Thoracic aorta (tissue), 2 donors: ENCODE measurements at regions not wholly inside any gene's neighbourhood (a gene's known extent, or its start where the extent isn't known, plus 50 kb on each side); places are given as distances from the start of the nearest gene placed in this dataset.

Source experiments
- ATAC-seq: fragments of 150-250 bp; one replicate; pipeline ENCODE4 v1.8.0; 2017; ENCODE audit warnings: low read depth; ENCODE audit not compliant: insufficient number of reproducible peaks, low FRiP score
- DNase-seq: peaks from one replicate; pipeline ENCODE4 v3.0.0-alpha.2; 2020; ENCODE audit warnings: low spot score
- H3K27ac ChIP-seq, 2 donors: fragments of 200-600 bp; sonication (generic); 1 replicate in 1 of 2; 2 replicates in 1 of 2; pipeline ENCODE4 v1.5.1; 2016; ENCODE audit warnings: mild to moderate bottlenecking in 2 of 2, moderate library complexity in 2 of 2
- H3K27me3 ChIP-seq: fragments of 200-600 bp; sonication (generic); replicated peaks from 2 replicates; pipeline ENCODE4 v1.6.0; 2016; ENCODE audit warnings: mild to moderate bottlenecking; ENCODE audit not compliant: insufficient read depth
- H3K36me3 ChIP-seq: fragments of 200-600 bp; sonication (generic); one replicate; pipeline ENCODE4 v1.5.1; 2016
- H3K4me1 ChIP-seq, 2 donors: fragments of 200-600 bp; sonication (generic); 1 replicate in 1 of 2; 2 replicates in 1 of 2; pipeline versions ENCODE4 v1.5.1 to v1.6.0; 2016; ENCODE audit warnings: low read depth in 2 of 2, mild to moderate bottlenecking in 1 of 2; ENCODE audit not compliant: control insufficient read depth in 1 of 2
- H3K4me3 ChIP-seq: fragments of 200-600 bp; sonication (generic); 2 replicates; pipeline ENCODE4 v1.5.1; 2016; ENCODE audit warnings: mild to moderate bottlenecking
- H3K9me3 ChIP-seq: fragments of 200-600 bp; sonication (generic); 2 replicates; pipeline ENCODE4 v1.5.1; 2016
- TF ChIP-seq, protein P1 (sequence below): fragments of 200-600 bp; sonication (generic); IDR thresholded peaks from one replicate; pipeline ENCODE4 v1.5.1; 2019; ENCODE audit warnings: antibody characterized with exemption

DNA sequence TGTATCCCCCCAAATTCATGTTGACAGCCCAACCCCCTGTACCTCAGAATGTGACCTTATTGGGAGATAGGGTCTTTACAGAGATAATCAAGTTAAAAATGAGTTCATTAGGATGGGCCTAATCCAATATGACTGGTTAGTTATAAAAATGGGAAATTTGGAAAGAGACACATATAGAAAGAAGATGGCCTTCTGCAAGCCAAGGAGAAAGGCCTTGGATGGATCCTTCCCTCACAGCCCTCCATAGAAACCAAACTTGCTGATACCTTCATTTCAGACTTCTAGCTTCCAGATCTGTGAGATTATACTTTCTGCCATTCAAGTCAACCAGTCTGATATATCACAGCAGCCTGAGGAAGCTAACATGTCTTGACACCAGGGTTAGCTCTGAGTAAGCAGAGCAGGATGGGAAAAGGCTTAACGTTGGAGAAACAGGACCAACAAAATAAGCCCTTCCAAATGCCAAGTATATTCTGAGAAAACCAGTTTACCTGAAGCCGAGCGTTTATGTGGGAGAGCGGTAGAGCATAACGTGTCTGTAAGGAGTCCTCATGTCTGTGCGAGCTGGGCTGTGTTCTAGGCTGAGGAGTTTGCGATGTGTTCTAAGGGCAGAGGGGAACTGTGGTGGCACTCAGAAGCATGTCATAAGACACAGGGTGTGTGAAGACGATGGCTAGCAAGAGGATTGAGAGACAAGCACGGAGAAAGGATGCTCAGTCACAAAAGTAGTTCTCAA, 206.1 kb downstream of the PIK3R1 start:
- peaks cover 10 to 21% of the 10 kb centered on the region in 2 donors for H3K4me1 ChIP-seq
- DNase-seq (no peak), ATAC-seq (no peak)
- TF ChIP-seq, protein P1, sequence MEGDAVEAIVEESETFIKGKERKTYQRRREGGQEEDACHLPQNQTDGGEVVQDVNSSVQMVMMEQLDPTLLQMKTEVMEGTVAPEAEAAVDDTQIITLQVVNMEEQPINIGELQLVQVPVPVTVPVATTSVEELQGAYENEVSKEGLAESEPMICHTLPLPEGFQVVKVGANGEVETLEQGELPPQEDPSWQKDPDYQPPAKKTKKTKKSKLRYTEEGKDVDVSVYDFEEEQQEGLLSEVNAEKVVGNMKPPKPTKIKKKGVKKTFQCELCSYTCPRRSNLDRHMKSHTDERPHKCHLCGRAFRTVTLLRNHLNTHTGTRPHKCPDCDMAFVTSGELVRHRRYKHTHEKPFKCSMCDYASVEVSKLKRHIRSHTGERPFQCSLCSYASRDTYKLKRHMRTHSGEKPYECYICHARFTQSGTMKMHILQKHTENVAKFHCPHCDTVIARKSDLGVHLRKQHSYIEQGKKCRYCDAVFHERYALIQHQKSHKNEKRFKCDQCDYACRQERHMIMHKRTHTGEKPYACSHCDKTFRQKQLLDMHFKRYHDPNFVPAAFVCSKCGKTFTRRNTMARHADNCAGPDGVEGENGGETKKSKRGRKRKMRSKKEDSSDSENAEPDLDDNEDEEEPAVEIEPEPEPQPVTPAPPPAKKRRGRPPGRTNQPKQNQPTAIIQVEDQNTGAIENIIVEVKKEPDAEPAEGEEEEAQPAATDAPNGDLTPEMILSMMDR = no peak
- H3K36me3 ChIP-seq = no peaks in the 10 kb centered on the region
- no peaks in the 10 kb centered on the region for H3K9me3 ChIP-seq
- H3K4me3 ChIP-seq = no peak overlapping the region
- no peak overlapping the region for H3K27ac ChIP-seq
- H3K27me3 ChIP-seq = no peaks in the 10 kb centered on the region

DNA sequence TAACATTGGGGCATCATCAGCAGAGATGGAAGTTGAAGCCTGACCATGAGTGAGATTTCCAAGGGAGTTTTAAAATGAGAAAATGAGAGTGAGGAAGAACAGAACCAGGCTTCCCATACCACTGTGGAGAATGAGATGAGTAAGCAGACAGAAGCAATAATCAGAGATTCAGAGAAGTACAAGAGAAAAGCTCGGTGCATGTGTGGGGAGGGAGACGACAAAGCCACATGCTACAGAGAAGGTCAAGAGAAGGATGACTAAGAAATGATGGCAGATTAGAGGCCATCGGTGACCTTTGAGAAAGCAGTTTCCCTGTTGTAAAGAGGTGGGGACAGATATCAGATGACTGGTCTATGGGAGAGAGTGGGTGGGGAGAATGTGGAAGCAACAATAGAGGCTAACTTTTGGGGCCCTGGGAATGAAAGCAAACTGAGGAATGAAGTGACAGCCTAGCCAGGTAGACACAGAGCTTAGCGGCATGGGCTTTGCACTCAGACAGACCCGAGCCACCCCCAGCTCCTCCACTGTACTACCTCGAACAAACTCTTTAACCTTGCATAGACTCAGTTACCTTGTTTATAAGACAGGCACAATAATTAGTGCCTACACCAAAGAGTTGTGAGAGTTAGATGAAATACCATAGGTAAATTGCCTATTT, 207.7 kb downstream of the PIK3R1 start:
- no peak overlapping the region for H3K27ac ChIP-seq
- peaks cover 10 to 18% of the 10 kb centered on the region in 2 donors for H3K4me1 ChIP-seq
- TF ChIP-seq, protein P1 = no peak

DNA sequence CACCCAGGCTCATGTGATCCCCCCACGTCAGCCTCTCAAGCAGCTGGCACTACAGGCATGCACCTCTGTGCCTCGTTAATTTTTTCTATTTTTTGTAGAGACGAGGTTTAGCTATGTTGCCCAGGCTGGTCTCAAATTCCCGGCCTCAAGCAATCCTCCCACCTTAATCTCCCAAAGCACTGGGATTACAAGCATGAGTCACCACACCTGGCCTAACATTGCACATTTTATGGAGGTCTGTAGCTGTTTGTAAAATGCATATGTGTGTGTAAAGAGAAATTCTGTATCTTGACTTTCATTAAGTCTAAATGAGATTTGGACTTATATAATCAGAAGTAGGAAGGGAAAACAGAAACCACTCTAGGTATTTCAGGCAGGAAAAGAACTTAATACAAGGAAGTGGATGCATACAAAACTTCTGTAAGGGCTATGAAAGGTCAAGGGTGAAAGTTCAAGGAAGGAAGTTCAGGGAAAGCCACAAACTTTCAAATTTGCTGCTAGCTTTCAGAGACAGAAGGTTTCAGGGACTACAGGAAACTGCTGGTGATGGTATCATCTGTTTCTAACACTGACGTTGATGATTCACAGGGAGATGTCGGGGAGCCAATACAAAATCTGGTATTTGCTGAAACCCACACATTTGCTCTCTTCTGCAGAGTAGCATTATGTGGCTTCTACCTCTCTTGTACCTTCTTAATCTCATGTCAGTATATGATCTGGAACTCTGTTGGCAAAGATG, 209.4 kb downstream of the PIK3R1 start:
- Histone ChIP-seq H3K4me1 (peaks cover 2 to 3% of the 10 kb centered on the region in 2 donors), H3K4me3 (no peak overlapping the region), H3K27ac (no peak overlapping the region), H3K27me3 (no peaks in the 10 kb centered on the region), H3K36me3 (no peaks in the 10 kb centered on the region), H3K9me3 (no peaks in the 10 kb centered on the region)
- DNase-seq (no peak), ATAC-seq (no peak)
- TF ChIP-seq, protein P1 = no peak

More for the DNA sequence above, 207.7 kb downstream of the PIK3R1 start:
- DNase-seq (no peak), ATAC-seq (no peak)
- no peaks in the 10 kb centered on the region for H3K9me3 ChIP-seq
- no peaks in the 10 kb centered on the region for H3K27me3 ChIP-seq
- H3K4me3 ChIP-seq = no peak overlapping the region
- H3K36me3 ChIP-seq = no peaks in the 10 kb centered on the region

DNA sequence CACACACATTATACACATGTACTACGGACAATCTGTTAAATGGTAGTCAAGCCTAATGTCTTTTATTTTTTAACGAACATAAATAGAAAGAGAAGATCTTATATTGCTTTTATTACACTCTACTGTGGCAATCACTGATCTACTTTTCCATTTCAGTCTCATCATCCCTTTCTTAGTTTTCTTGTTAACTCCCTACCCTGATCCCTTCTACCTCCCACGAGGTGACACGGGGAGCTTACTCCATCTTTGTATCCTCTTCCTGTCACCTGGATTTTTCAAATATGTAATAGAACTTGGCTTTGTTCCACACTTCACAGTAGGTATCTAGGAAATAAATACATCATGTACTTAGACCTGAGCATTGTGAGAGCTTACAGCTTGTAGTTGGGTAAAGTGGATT, 211.0 kb downstream of the PIK3R1 start:
- no peaks in the 10 kb centered on the region for H3K4me1 ChIP-seq
- H3K4me3 ChIP-seq = no peak overlapping the region
- ATAC-seq (no peak), DNase-seq (no peak)
- H3K9me3 ChIP-seq = no peaks in the 10 kb centered on the region
- no peaks in the 10 kb centered on the region for H3K36me3 ChIP-seq
- TF ChIP-seq, protein P1 = no peak
- H3K27ac ChIP-seq = no peak overlapping the region
- H3K27me3 ChIP-seq = no peaks in the 10 kb centered on the region

DNA sequence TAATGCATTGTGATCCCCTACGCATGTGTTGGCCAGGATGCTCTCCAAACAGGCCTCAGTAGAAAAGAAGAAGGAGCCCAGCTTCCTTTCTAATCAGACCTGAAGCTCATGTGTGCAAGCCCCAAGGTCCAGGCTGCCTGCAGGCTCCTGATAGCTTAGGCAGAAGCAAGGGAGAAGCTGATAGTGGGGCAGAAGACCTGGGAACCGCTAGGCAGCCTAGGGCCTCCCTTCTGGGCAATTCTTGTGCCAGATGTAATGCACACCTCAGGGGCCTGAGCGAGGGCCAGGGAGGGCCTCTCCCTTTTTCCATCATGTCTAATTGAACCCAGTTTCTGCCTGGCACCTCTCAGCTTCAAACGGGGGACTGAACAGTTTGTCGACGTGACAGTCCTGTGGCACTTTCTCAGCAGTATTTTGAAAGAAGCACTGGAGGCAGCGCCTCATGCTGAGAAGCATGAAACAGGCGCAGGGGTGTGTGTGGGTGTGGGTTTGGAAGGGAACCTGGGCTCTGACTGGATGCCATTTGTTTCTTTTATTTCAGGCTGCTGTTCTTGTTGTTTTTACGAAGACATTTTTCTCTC, 212.8 kb downstream of the PIK3R1 start:
- Histone ChIP-seq H3K27me3 (no peaks in the 10 kb centered on the region), H3K4me1 (peaks cover under 1 to 2% of the 10 kb centered on the region in 2 donors), H3K27ac (no peak overlapping the region), H3K4me3 (no peak overlapping the region), H3K9me3 (no peaks in the 10 kb centered on the region), H3K36me3 (no peaks in the 10 kb centered on the region)
- ATAC-seq = no peak
- TF ChIP-seq, protein P1 = no peak
- DNase-seq = no peak
